Peyer's patch (tissue), 4 donors: ENCODE measurements at regions not wholly inside any gene's neighbourhood (a gene's known extent, or its start where the extent isn't known, plus 50 kb on each side); places are given as distances from the start of the nearest gene placed in this dataset.

Experiments used
- DNase-seq, 3 donors: peaks; one replicate each; pipeline ENCODE4 v3.0.0-alpha.2; 2017 to 2019
- H3K27ac ChIP-seq, 4 donors: fragments of 200-600 bp; sonication (generic); one replicate each; pipeline ENCODE4 v1.5.1; 2016 to 2019
- H3K27me3 ChIP-seq, 2 donors: fragments of 200-600 bp; sonication (generic); one replicate each; pipeline ENCODE4 v1.5.1; 2019
- H3K36me3 ChIP-seq, 3 donors: fragments of 200-600 bp; sonication (generic); one replicate each; pipeline ENCODE4 v1.5.1; 2016 to 2019
- H3K4me1 ChIP-seq, 4 donors: fragments of 200-600 bp; sonication (generic); one replicate each; pipeline ENCODE4 v1.5.1; 2016 to 2019
- H3K4me3 ChIP-seq, 4 donors: fragments of 200-600 bp; sonication (generic); 1 replicate in 3 of 4; 2 replicates in 1 of 4; pipeline ENCODE4 v1.5.1; 2016 to 2019; ENCODE audit warnings: mild to moderate bottlenecking in 1 of 4
- H3K9me3 ChIP-seq, 4 donors: fragments of 200-600 bp; sonication (generic); one replicate each; pipeline ENCODE4 v1.5.1; 2016 to 2019; ENCODE audit warnings: mild to moderate bottlenecking in 1 of 4
- POLR2A ChIP-seq, 2 donors: fragments of 450-650 bp; IDR thresholded peaks; one replicate each; pipeline ENCODE4 v1.5.1; 2017; ENCODE audit warnings: antibody characterized with exemption in 2 of 2, mild to moderate bottlenecking in 2 of 2, moderate library complexity in 2 of 2
- TF ChIP-seq, protein P1 (sequence below), 6 experiments: fragments of 450-650 bp in 4 of 6; fragments of 200-600 bp in 2 of 6; sonication (generic) in 1 of 6; IDR thresholded peaks; one replicate each; pipeline ENCODE4 v1.5.1; 2017 to 2019; ENCODE audit warnings: antibody characterized with exemption in 6 of 6, mild to moderate bottlenecking in 3 of 6, moderate library complexity in 1 of 6

DNA sequence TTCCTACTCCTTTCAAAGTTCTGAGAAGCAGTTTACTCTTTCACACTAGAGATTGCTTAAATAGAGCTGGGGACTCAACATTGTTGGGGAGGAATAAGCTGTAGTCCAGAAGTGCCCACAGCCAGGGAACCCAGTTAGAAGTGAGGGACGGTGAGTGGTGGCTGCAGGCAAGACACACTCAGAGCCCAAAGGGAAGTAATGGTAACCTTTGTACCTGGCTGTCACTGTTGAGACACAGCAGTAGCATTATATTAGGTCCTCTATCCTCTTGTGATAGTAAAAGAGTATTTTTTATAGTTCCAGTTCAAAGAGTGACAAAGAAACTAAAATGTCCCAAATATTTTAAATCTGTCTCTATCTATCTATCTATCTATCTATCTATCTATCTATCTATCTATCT is 263.3 kb downstream of the TTC6 start:
- TF ChIP-seq POLR2A (IDR thresholded peaks at IDR 0.05), result no peak
- TF ChIP-seq, protein P1, sequence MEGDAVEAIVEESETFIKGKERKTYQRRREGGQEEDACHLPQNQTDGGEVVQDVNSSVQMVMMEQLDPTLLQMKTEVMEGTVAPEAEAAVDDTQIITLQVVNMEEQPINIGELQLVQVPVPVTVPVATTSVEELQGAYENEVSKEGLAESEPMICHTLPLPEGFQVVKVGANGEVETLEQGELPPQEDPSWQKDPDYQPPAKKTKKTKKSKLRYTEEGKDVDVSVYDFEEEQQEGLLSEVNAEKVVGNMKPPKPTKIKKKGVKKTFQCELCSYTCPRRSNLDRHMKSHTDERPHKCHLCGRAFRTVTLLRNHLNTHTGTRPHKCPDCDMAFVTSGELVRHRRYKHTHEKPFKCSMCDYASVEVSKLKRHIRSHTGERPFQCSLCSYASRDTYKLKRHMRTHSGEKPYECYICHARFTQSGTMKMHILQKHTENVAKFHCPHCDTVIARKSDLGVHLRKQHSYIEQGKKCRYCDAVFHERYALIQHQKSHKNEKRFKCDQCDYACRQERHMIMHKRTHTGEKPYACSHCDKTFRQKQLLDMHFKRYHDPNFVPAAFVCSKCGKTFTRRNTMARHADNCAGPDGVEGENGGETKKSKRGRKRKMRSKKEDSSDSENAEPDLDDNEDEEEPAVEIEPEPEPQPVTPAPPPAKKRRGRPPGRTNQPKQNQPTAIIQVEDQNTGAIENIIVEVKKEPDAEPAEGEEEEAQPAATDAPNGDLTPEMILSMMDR (IDR thresholded peaks at IDR 0.05), result no peak
- H3K4me1 ChIP-seq, result no peaks in the 10 kb centered on the region
- no peak overlapping the region for H3K4me3 ChIP-seq
- no peak overlapping the region for H3K27ac ChIP-seq
- no peaks in the 10 kb centered on the region for H3K9me3 ChIP-seq
- DNase-seq, result no peak
- H3K36me3 ChIP-seq, result no peaks in the 10 kb centered on the region
- no peaks in the 10 kb centered on the region for H3K27me3 ChIP-seq

DNA sequence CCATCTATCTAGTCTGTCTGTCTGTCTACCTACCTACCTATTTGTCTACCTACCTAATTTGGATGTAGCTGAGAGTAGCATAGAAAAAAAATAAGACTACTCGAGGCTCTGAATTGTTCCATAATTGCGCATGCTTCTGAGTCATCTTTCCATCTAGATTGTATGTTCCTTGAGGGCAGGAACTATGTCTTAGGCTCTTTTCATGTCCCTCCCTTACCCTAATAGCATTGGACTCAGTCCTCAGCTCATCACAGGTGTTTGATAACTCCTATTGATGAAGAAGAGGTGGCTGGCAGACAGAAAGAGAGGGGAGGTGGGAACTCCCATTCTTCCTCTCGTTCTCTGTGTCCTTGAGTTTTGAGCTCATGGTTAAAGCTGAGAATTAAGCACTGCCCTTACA is 263.7 kb downstream of the TTC6 start:
- no peaks in the 10 kb centered on the region for H3K4me1 ChIP-seq
- TF ChIP-seq POLR2A (IDR thresholded peaks at IDR 0.05), result no peak
- TF ChIP-seq, protein P1 (IDR thresholded peaks at IDR 0.05), result no peak
- DNase-seq, result no peak
- no peaks in the 10 kb centered on the region for H3K27me3 ChIP-seq
- no peak overlapping the region for H3K4me3 ChIP-seq
- H3K27ac ChIP-seq, result no peak overlapping the region
- H3K36me3 ChIP-seq, result no peaks in the 10 kb centered on the region
- H3K9me3 ChIP-seq, result no peaks in the 10 kb centered on the region

DNA sequence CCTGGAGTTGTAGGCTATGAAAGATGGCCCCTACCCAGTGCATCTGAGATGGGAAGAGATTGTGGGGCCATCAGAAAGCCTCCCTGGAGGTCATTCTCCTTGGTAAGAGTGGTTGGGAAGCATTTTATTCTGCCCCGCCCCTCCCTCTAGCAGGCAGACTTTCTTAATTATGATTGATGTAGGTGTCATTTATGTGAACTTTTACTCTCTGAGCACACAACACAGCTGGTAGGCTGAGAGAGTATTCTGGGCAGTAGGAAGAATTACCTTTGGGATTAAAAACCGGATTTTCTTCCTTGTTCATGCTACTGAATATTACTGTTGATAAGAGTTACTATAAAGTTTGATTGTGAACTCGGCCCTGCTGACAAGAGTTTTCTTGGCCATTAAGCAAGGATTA is 266.8 kb downstream of the TTC6 start:
- H3K4me3 ChIP-seq, result no peak overlapping the region
- DNase-seq, result no peak
- TF ChIP-seq POLR2A (IDR thresholded peaks at IDR 0.05), result no peak
- TF ChIP-seq, protein P1 (IDR thresholded peaks at IDR 0.05), result no peak
- H3K9me3 ChIP-seq, result no peaks in the 10 kb centered on the region
- no peaks in the 10 kb centered on the region for H3K4me1 ChIP-seq
- no peak overlapping the region for H3K27ac ChIP-seq
- no peaks in the 10 kb centered on the region for H3K36me3 ChIP-seq
- no peaks in the 10 kb centered on the region for H3K27me3 ChIP-seq

DNA sequence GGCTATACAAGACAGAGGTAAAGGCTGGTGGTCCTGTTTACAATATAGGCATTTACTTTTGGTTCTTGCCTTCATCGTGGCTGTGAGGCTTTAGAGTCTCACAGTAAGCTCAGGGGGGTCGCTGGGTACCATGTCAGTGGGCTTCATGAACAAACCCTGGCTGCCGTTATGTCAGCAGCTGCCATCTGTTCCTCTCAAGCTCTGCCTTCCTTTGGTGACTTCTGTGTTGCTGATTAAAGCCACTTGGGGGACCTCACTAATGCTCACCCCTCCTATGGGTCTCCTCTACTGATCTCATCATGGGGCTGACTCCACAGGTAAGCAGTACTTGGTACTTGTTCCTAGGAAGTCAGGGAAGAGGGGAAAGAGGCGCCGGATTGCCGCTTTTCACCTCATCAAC is 268.7 kb downstream of the TTC6 start:
- no peak overlapping the region for H3K27ac ChIP-seq
- H3K27me3 ChIP-seq, result no peaks in the 10 kb centered on the region
- no peak overlapping the region for H3K4me3 ChIP-seq
- H3K36me3 ChIP-seq, result no peaks in the 10 kb centered on the region
- DNase-seq, result no peak
- no peaks in the 10 kb centered on the region for H3K4me1 ChIP-seq
- no peak for TF ChIP-seq POLR2A (IDR thresholded peaks at IDR 0.05)
- TF ChIP-seq, protein P1 (IDR thresholded peaks at IDR 0.05), result no peak
- H3K9me3 ChIP-seq, result no peaks in the 10 kb centered on the region

DNA sequence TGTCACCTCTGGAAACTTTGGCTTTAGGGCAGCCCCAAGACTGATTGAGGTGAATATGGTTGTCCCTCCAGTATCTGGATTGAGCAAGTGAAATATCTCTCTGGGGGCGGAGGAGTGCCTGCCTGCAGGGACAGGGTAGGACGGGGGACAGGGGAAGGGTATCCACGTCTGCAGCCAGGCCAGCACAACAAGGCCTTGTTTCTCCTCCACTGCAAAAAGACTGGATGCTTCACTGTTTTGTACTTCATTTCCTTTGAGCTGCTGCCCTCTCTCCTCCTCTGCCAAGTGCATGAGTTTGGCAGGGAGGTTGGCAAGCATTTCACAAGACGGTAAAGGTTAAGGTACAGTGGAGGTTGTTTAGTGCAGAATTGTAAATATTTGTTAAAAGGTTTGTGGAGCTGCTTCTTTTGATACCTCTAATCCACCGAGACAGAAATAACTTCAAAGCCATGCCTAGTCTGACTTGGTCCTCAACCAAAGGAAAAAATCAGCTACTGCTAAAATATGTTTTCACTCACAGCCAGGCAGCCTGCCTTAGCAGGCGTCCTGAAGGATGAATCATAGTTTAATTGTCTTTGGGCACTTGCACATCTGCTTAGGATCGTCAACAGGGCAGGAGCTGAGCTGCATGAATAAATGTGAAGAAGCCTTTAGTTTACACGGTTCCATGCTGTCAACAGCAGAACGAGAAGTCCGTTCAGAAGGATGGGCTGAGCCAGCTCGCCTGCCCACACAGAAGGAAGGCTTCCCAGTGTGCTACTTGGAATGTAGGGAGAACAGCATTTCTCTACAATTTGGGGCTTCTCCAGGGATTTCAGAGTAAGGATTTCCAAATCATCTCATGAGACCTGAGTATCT is 269.7 kb downstream of the TTC6 start:
- TF ChIP-seq POLR2A (IDR thresholded peaks at IDR 0.05), result no peak
- H3K27me3 ChIP-seq, result no peaks in the 10 kb centered on the region
- H3K27ac ChIP-seq, result no peak overlapping the region
- no peaks in the 10 kb centered on the region for H3K4me1 ChIP-seq
- no peak overlapping the region for H3K4me3 ChIP-seq
- H3K9me3 ChIP-seq, result no peaks in the 10 kb centered on the region
- no peaks in the 10 kb centered on the region for H3K36me3 ChIP-seq
- DNase-seq, result no peak

DNA sequence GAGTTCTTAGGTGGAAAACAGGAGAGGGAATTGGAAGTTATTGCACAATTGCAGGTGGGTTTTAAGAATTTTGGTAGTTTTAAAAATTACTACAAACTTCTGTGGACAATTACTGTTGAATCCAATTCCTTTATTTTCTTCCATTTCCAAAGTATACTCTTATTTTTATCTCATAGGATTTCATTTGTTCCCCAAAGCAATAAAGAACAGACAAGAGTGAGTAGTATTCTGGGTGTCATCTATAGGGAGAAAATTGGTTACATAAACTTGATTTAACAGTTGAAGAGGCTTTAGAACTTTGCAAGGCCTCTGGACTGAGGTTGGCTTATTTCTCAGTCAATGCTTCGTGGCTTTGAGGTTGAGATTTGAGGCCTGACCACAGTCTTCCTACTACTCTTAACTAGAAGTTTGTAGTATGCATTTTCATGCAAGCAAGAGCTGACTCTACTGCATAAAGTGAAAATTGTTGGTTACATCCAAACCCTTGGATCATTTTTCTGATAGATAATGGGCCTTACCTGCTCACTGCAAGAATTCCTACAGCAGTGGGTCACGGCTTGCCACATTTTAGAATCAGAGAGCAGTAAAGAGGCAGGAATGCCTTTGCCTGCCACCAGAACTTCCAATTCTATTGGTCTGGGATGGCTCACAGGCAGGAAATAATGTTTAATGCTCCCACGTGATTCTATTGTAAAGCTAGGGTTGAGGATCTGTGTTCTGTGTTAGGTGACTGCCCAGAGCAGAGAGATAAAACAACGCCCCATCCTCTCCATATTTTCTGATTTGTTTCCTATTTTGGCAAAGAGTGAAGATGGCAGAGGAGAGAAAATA is 270.5 kb downstream of the TTC6 start:
- DNase-seq, result no peak
- Histone ChIP-seq H3K4me1 (no peaks in the 10 kb centered on the region), H3K36me3 (no peaks in the 10 kb centered on the region), H3K27ac (no peak overlapping the region), H3K9me3 (no peaks in the 10 kb centered on the region), H3K4me3 (no peak overlapping the region), H3K27me3 (no peaks in the 10 kb centered on the region)
- TF ChIP-seq, protein P1 (IDR thresholded peaks at IDR 0.05), result no peak
- no peak for TF ChIP-seq POLR2A (IDR thresholded peaks at IDR 0.05)
